Activated CD8-positive, alpha-beta memory T cell treated with anti-CD3 and anti-CD28 coated beads, Interleukin-2, amount 10 ng/mL, durations not matched to agents 7 days and 5 days (primary cell): ENCODE measurements at regions not wholly inside any gene's neighbourhood (a gene's known extent, or its start where the extent isn't known, plus 50 kb on each side); places are given as distances from the start of the nearest gene placed in this dataset.

Experiments
- ATAC-seq: fragments of 150-1000 bp; cut with Tn5 transposase; one replicate; pipeline ENCODE4 v1.10.0; 2021; ENCODE audit warnings: moderate library complexity
- CTCF ChIA-PET: fragments of 350-600 bp; sonication (Branson Sonifier 250); formaldehyde crosslinking; loops from one replicate; lab custom pipeline; 2021; ENCODE audit warnings: antibody characterized with exemption; lab: Charles Lee
- DNase-seq: peaks from one replicate; pipeline ENCODE4 v3.0.0-alpha.2; 2020
- H3K27ac Mint-ChIP-seq: one replicate; pipeline ENCODE4 v1.8.0; 2021; ENCODE audit warnings: mild to moderate bottlenecking, mixed read lengths
- H3K27me3 Mint-ChIP-seq: one replicate; pipeline ENCODE4 v1.8.0; 2021; ENCODE audit warnings: mixed read lengths
- H3K36me3 Mint-ChIP-seq: one replicate; pipeline ENCODE4 v1.8.0; 2021; ENCODE audit warnings: mild to moderate bottlenecking, mixed read lengths
- H3K4me1 Mint-ChIP-seq: one replicate; pipeline ENCODE4 v1.8.0; 2021; ENCODE audit warnings: mixed read lengths
- H3K4me3 Mint-ChIP-seq: one replicate; pipeline ENCODE4 v1.8.0; 2021; ENCODE audit warnings: mild to moderate bottlenecking, moderate library complexity, mixed read lengths
- H3K9me3 Mint-ChIP-seq: one replicate; pipeline ENCODE4 v1.8.0; 2022; ENCODE audit warnings: low read depth, mixed read lengths

DNA sequence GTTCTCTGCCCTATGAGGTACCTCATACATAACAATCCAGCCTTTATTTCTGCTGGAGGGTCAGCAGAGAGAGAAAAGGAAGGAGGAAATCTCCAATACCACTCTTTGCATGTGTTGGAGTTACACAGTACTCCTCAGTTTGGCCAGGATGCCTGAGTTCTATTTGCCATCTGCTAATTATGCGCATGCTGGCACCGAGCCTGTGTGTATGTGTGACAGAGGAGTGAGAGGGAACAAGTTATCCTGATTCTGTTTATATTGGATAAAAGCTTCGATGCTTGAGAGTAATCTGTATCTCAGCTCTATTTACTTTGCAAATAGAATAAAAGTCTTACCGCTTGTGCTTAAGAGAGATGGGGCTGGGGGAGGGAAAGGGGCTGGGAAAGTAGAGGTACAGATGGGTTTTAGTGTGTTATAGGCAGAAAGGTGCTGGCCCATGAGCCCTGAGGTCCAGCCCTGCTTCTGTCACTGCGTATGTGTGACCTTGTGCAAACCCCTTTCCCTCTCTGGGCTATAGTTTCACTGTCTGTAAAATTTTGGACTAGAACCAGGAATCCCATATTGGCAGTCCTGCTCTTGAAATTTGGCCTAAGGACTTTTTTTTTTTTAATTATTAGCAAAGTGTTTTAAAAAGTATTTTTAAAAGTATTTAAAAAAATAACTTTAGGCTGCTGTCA, 54.5 kb upstream of the PLXNA2 start:
- Mint-ChIP-seq H3K36me3 (no peaks in the 10 kb centered on the region), H3K27ac (no peak overlapping the region), H3K27me3 (peaks cover 44% of the 10 kb centered on the region), H3K4me3 (no peak overlapping the region), H3K4me1 (no peaks in the 10 kb centered on the region), H3K9me3 (no peaks in the 10 kb centered on the region)
- CTCF ChIA-PET: no interaction called here
- no peak for ATAC-seq
- DNase-seq: no peak

DNA sequence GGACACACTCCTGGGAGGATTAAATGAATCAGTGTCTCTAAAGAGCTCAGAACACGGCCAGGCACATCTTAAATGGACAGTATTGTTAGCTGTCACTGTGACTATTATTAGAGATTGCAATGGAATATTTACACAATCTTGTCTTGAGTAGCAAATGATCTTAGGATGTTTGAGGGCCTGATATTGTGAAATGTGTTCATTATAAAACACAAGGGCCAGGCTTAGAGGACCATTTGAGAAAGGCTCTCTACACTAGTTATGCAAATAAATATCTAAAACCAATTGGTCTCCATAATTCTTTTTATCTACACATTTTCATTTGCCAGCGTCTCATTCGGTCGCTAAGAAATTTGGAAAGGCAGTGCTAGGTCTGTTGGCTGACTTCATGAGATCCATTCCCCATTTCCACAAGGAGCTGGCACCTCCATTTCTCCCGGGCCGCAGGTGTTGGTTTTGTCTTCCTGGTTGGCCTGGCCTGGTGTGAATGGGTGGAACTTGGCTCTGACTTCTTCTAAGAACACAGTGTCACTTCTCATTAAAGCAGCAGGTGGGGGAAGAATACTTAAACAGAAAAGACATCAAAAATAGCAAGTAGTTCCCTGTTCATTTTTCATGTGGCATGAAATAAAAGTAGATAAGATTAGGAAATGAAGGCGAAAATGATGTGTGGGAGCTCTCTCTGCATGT, 56.0 kb upstream of the PLXNA2 start:
- DNase-seq (no peak), ATAC-seq (no peak)
- peaks cover 31% of the 10 kb centered on the region for H3K27me3 Mint-ChIP-seq
- no peaks in the 10 kb centered on the region for H3K4me1 Mint-ChIP-seq
- no peak overlapping the region for H3K4me3 Mint-ChIP-seq
- CTCF ChIA-PET: no interaction called here
- H3K9me3 Mint-ChIP-seq: no peaks in the 10 kb centered on the region
- H3K36me3 Mint-ChIP-seq: no peaks in the 10 kb centered on the region
- H3K27ac Mint-ChIP-seq: no peak overlapping the region

DNA sequence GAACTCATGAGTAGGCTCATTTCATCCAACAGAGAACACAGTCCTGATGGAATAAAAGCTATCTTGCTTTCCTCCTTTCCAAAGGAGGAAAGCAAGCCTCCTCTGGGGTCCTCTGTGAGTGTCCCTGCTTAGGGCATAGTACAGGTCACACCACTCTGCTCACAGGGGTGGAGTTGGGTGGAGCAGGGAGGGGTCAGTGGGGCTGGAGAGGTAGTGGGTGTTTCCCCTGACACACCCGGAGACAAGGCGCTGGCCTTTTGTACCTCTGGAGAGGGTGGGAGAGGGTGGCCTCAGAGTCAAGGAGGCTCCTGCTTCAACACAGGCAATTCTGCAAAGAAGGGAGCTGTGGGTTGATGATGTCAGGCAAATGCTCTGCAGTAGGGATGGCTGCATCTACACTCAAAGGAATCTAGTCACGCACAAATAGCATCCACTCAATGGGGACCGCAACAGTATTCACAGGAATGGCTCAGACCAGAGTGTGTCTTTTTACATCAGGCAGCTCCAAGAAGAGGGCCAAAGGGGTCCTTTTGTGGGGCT, 58.6 kb upstream of the PLXNA2 start:
- ATAC-seq (no peak), DNase-seq (no peak)
- Mint-ChIP-seq H3K27me3 (peaks cover 21% of the 10 kb centered on the region), H3K4me3 (no peak overlapping the region), H3K36me3 (no peaks in the 10 kb centered on the region), H3K9me3 (no peaks in the 10 kb centered on the region), H3K27ac (no peak overlapping the region), H3K4me1 (no peaks in the 10 kb centered on the region)
- CTCF ChIA-PET: no interaction called here

DNA sequence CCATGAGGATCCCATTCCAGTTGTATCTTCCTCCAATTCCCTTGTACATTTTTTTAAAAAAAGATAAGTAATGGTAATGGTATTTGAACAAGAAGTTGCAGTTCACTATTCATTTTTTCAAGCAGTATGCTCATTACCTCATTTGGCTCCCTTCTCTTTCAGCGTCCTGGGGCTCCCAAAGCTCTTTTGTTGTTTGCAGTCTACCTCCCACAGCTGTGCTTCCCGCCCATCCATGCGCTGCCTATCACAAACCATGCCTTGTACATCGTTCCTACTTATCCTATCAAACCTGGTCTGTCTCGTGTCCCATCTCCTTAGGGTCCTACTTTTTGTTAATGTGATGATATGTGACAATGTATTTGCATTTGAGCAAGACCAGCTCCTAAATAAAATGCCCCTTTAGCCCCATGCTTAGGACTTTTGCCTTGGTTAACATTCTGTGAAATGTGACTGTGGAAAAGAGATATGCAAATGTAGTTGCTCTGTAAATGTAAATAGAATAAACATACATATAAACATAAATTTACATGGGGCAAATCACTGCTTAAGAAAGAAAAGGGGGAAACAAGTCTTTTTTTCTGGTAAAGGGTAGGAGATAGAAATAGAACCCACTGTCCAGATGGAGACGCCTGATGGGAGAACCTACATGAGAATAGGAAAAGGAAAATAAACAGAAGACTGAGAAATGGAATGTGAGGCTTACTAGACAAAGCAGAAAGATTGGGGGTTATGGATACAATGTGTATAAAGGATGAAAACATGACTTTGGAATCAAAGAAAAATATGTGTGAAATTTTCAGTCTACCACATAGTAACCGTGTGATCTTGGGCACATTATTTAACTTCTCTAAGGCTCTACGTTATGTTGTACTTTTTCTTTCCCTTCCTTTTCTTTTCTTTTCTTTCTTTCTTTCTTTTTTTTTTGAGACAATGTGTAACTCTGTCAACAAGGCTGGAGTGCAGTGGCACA, 59.8 kb upstream of the PLXNA2 start:
- H3K9me3 Mint-ChIP-seq: no peaks in the 10 kb centered on the region
- H3K27ac Mint-ChIP-seq: no peak overlapping the region
- H3K36me3 Mint-ChIP-seq: no peaks in the 10 kb centered on the region
- no peak overlapping the region for H3K4me3 Mint-ChIP-seq
- ATAC-seq: no peak
- CTCF ChIA-PET: no interaction called here
- H3K27me3 Mint-ChIP-seq: peaks cover 18% of the 10 kb centered on the region
- DNase-seq: no peak
- H3K4me1 Mint-ChIP-seq: no peaks in the 10 kb centered on the region

DNA sequence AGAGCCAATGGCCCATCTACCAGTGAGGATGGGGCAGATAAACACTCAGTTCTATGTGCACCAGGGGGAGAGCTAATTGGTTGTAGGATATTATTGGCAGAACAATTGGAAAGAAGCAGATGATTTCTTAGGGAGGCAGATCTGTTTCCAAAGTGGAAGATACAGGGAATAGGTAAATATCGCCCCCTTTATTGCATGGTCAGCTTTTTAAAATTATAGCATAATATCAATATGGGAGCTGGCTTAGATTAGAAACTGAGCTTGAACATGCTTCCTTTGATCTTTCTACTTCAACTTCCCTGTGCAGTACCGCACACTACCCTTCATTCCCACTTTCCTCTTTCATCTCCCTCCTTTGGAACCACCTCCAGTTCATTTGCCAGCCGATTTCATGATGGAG, 64.0 kb upstream of the PLXNA2 start:
- CTCF ChIA-PET: no interaction called here
- Mint-ChIP-seq H3K4me3 (no peak overlapping the region), H3K9me3 (no peaks in the 10 kb centered on the region), H3K27me3 (no peaks in the 10 kb centered on the region), H3K27ac (no peak overlapping the region), H3K4me1 (no peaks in the 10 kb centered on the region), H3K36me3 (no peaks in the 10 kb centered on the region)
- no peak for ATAC-seq
- no peak for DNase-seq

DNA sequence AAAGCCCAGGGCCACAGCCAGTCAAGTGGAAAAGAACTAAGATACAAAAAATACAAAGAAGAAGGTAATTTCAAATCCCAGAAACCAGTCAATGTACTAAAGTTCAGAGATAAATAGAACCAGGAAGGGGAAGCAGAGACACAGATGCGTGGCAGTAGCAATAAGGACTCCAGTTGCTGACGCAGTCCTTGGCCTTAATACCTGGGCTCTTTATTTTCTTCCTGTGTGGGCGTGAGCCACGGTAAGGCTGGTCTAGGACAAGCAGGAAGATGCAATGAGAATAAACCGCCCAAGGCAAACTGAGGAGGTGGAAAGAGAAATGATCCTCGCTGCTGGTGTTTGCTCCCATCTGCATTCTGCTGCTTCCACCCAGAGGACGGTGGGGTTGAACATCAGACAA, 65.6 kb upstream of the PLXNA2 start:
- DNase-seq (no peak), ATAC-seq (no peak)
- H3K4me1 Mint-ChIP-seq: no peaks in the 10 kb centered on the region
- H3K27ac Mint-ChIP-seq: no peak overlapping the region
- no peaks in the 10 kb centered on the region for H3K9me3 Mint-ChIP-seq
- H3K36me3 Mint-ChIP-seq: no peaks in the 10 kb centered on the region
- peaks cover 5% of the 10 kb centered on the region for H3K27me3 Mint-ChIP-seq
- CTCF ChIA-PET: no interaction called here
- H3K4me3 Mint-ChIP-seq: no peak overlapping the region

DNA sequence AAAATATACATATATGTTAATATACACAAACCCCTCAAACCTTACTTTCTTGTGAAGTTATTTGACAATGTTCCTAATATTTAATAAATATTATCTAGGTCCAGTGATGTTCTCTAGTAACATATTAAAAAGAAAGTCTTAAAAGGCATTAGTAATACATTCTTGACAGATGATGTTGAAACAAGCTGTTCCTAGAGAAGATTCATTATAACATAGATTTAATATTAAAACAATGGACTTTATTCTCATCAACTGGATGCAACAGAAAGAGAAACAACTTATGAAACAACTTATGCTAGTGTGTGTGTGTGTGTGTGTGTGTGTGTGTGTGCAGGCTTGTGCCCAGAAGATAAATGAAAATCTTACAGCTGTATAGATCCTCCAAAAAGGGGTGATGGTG, 68.5 kb upstream of the PLXNA2 start:
- H3K4me1 Mint-ChIP-seq: no peaks in the 10 kb centered on the region
- peaks cover 18% of the 10 kb centered on the region for H3K27me3 Mint-ChIP-seq
- CTCF ChIA-PET: no interaction called here
- no peak for ATAC-seq
- H3K4me3 Mint-ChIP-seq: no peak overlapping the region
- H3K9me3 Mint-ChIP-seq: no peaks in the 10 kb centered on the region
- no peak for DNase-seq
- no peaks in the 10 kb centered on the region for H3K36me3 Mint-ChIP-seq
- no peak overlapping the region for H3K27ac Mint-ChIP-seq

DNA sequence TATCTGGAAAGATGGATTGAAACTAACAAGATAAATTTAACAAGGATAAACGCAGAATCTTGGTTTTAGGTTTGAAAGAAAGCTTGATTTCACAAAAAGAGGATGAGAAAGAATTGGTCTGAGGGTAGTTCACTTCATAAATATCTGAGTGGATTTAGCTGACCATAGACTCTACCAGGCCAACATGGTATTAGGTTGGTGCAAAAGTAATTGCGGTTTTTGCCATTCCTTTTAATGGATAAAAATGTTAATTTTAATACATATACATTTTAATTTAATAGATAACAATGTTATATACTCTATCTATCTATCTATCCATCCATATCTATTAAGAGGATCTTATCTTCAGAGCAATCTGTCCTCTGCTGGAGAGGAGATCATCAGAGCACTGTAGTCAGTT, 70.2 kb upstream of the PLXNA2 start:
- peaks cover 21% of the 10 kb centered on the region for H3K27me3 Mint-ChIP-seq
- no peak overlapping the region for H3K4me3 Mint-ChIP-seq
- ATAC-seq: no peak
- no peak for DNase-seq
- no peaks in the 10 kb centered on the region for H3K9me3 Mint-ChIP-seq
- CTCF ChIA-PET: no interaction called here
- no peaks in the 10 kb centered on the region for H3K36me3 Mint-ChIP-seq
- H3K4me1 Mint-ChIP-seq: no peaks in the 10 kb centered on the region
- H3K27ac Mint-ChIP-seq: no peak overlapping the region

DNA sequence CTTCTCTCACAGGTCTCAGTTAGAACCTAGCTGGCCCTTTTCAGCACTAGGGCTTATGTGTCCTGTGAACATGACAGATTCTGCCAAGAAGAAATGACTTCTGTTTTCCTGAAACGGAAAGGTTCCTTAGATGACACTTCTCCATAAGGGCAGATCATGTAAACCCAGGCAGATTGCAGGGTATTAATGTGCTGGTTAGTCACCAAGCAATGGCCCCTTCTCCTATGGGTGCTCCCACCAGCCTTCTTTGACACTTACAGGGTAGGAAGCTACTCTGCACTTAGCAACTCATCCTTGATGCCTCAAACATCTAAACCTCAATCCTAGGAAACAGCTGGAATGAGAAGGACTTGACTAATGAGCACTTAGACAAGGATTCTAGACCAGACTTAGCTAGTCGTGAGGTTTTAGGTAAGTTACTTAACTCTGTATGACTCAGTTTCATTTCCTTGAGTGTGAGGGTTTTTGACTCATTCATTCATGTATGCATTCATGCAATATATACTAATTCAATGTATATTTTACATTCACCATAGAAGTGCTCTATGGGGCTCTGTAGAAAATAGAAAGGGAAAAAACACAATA, 74.1 kb upstream of the PLXNA2 start:
- Mint-ChIP-seq H3K9me3 (no peaks in the 10 kb centered on the region), H3K27me3 (peaks cover 26% of the 10 kb centered on the region), H3K4me1 (no peaks in the 10 kb centered on the region), H3K27ac (no peak overlapping the region), H3K36me3 (no peaks in the 10 kb centered on the region), H3K4me3 (no peak overlapping the region)
- ATAC-seq (no peak), DNase-seq (no peak)
- CTCF ChIA-PET: no interaction called here

DNA sequence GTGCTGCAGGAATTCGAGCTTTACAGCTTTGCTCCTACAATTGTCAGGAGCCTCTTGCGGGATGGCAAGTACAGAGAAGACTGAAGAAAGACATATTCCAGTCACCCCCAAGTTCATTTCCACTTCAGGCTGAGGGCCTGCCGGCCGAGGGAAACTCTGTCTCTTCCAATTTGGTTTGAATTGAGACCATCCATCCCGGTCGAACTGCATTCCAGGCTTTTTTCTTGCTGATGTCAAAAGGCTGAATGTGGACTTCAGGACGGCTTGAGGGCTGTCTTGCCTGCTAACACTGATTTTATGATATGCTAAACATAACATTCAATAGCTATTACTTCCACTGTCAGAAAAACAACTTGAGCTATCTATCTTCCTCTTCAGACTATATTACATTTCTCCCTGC, 79.8 kb upstream of the PLXNA2 start:
- ATAC-seq (no peak), DNase-seq (no peak)
- Mint-ChIP-seq H3K36me3 (no peaks in the 10 kb centered on the region), H3K4me3 (no peak overlapping the region), H3K27me3 (peaks cover 16% of the 10 kb centered on the region), H3K9me3 (no peaks in the 10 kb centered on the region), H3K4me1 (no peaks in the 10 kb centered on the region), H3K27ac (no peak overlapping the region)
- CTCF ChIA-PET: no interaction called here

DNA sequence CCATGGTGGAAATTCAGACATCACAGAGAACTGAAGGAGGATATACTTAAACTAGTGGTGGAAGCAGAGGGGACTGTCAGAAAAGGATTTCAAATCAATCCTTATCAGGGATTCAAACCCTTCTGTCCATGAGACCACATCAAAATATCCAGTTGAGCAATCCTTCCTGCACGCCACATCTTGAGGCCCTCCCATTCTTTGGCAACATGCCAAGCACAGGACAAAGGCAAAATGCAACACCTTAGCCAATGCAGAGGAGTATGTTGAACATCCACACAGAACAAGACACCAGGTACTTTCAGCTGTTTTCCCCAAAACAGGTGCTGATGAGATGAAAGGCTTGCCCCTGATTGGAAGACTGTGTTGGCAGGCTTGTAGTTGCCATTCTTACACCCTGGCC, 81.8 kb upstream of the PLXNA2 start:
- H3K4me3 Mint-ChIP-seq: no peak overlapping the region
- H3K27me3 Mint-ChIP-seq: peaks cover 16% of the 10 kb centered on the region
- no peaks in the 10 kb centered on the region for H3K36me3 Mint-ChIP-seq
- ATAC-seq: no peak
- no peak overlapping the region for H3K27ac Mint-ChIP-seq
- no peaks in the 10 kb centered on the region for H3K4me1 Mint-ChIP-seq
- no peak for DNase-seq
- H3K9me3 Mint-ChIP-seq: no peaks in the 10 kb centered on the region
- CTCF ChIA-PET: no interaction called here

DNA sequence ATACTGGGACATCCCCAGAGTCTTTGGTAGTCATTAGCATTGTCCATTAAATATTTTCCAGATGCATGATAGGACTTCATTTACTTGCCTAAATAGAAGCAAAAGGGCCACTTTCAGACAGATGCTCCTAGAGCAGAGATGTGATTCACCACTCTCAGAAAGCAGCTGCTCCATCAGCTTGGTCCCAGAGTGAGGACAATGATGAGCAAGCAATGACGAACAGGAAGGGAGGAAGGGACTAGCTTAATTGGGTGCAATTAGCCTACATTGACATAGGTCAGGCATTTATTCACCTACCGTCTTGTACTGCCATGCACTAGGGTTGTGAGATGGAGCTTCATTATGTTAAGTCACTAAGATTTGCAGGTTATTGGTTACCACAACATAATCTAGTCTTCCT, 85.1 kb upstream of the PLXNA2 start:
- H3K4me1 Mint-ChIP-seq: no peaks in the 10 kb centered on the region
- ATAC-seq (no peak), DNase-seq (no peak)
- CTCF ChIA-PET: no interaction called here
- H3K36me3 Mint-ChIP-seq: no peaks in the 10 kb centered on the region
- no peak overlapping the region for H3K27ac Mint-ChIP-seq
- no peaks in the 10 kb centered on the region for H3K9me3 Mint-ChIP-seq
- peaks cover 19% of the 10 kb centered on the region for H3K27me3 Mint-ChIP-seq
- no peak overlapping the region for H3K4me3 Mint-ChIP-seq

DNA sequence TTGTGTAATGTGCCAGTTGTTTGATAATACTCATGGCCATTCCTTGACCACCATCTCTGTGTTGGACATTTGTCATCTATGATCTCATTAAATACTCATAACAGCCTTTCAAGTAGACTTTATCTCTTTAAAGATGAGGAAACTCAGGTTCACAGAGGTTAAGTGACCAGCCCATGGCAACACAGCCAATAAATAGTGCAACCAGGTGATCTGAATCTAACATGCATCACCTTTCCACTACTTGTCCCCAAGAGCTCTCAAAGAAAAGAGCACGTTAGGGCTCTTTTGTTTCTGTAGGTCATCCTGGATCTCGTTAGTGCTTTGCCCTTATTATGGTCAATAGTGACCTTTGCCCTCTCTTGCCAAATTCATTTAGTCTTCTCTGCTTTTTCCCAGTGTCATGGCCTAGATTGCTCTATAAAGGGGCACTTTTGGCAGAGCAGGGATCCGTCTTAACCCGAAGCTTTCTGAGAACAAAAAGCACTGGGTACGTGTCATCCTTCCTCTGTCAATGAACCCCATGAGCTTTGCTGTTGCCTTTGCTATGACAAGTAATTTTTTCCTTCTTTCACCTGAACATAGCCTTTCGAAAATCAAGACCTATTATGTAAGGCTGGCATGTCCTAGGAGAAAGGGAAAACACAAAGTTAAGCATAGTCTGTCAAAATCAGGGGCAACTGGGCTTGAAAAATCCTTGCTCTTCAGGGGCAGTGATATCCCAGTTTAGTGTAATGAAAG, 88.0 kb upstream of the PLXNA2 start:
- Mint-ChIP-seq H3K27ac (no peak overlapping the region), H3K4me1 (no peaks in the 10 kb centered on the region), H3K27me3 (peaks cover 32% of the 10 kb centered on the region), H3K36me3 (no peaks in the 10 kb centered on the region), H3K9me3 (no peaks in the 10 kb centered on the region), H3K4me3 (no peak overlapping the region)
- ATAC-seq (no peak), DNase-seq (no peak)
- CTCF ChIA-PET: no interaction called here
